Upper lobe of left lung (tissue), 4 donors: ENCODE measurements at regions not wholly inside any gene's neighbourhood (a gene's known extent, or its start where the extent isn't known, plus 50 kb on each side); places are given as distances from the start of the nearest gene placed in this dataset.

ENCODE experiments used
- POLR2A ChIP-seq, 4 donors: fragments of 450-650 bp; IDR thresholded peaks; one replicate each; pipeline ENCODE4 v1.5.1; 2016 to 2017; ENCODE audit warnings: antibody characterized with exemption in 4 of 4, mild to moderate bottlenecking in 2 of 4
- POLR2AphosphoS5 ChIP-seq, 2 donors: sonication (generic); formaldehyde crosslinking; IDR thresholded peaks; one replicate each; pipeline ENCODE4 v1.5.1; 2017; ENCODE audit warnings: antibody characterized with exemption in 2 of 2
- TF ChIP-seq, protein P1 (sequence below), 6 experiments: fragments of 450-650 bp in 4 of 6; fragments of 200-600 bp in 2 of 6; sonication (generic) in 2 of 6; IDR thresholded peaks; one replicate each; pipeline ENCODE4 v1.5.1; 2016 to 2019; ENCODE audit warnings: antibody characterized with exemption in 6 of 6

DNA sequence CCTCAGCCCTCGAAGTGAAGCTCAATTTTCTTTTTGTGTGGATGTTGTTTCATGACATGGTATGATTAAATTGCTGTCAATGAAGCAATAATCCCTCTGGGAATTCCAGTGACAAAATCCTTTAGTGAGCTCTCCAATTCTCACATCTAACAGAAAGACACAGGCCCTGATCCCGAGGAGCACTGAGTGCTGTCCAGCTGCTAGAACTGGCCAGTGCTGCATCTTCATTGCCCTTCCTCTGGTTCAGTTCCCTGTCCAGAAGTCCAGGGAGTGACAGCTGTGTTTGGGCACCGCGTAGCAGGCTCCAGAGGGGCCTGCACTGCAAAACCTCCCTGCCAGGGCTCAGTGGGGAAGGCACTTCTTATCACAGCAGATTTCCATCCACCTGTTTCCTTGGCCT is 516.8 kb upstream of the ATP11B start:
- no peak for TF ChIP-seq POLR2AphosphoS5 (IDR thresholded peaks at IDR 0.05)
- TF ChIP-seq POLR2A (IDR thresholded peaks at IDR 0.05), result no peak
- TF ChIP-seq, protein P1, sequence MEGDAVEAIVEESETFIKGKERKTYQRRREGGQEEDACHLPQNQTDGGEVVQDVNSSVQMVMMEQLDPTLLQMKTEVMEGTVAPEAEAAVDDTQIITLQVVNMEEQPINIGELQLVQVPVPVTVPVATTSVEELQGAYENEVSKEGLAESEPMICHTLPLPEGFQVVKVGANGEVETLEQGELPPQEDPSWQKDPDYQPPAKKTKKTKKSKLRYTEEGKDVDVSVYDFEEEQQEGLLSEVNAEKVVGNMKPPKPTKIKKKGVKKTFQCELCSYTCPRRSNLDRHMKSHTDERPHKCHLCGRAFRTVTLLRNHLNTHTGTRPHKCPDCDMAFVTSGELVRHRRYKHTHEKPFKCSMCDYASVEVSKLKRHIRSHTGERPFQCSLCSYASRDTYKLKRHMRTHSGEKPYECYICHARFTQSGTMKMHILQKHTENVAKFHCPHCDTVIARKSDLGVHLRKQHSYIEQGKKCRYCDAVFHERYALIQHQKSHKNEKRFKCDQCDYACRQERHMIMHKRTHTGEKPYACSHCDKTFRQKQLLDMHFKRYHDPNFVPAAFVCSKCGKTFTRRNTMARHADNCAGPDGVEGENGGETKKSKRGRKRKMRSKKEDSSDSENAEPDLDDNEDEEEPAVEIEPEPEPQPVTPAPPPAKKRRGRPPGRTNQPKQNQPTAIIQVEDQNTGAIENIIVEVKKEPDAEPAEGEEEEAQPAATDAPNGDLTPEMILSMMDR (IDR thresholded peaks at IDR 0.05), result no peak
